H4 (cell line): ENCODE measurements at regions not wholly inside any gene's neighbourhood (a gene's known extent, or its start where the extent isn't known, plus 50 kb on each side); places are given as distances from the start of the nearest gene placed in this dataset.

Experiments used
- DNase-seq: peaks from one replicate; pipeline ENCODE4 v3.0.0-alpha.2; 2015; ENCODE audit warnings: low spot score

DNA sequence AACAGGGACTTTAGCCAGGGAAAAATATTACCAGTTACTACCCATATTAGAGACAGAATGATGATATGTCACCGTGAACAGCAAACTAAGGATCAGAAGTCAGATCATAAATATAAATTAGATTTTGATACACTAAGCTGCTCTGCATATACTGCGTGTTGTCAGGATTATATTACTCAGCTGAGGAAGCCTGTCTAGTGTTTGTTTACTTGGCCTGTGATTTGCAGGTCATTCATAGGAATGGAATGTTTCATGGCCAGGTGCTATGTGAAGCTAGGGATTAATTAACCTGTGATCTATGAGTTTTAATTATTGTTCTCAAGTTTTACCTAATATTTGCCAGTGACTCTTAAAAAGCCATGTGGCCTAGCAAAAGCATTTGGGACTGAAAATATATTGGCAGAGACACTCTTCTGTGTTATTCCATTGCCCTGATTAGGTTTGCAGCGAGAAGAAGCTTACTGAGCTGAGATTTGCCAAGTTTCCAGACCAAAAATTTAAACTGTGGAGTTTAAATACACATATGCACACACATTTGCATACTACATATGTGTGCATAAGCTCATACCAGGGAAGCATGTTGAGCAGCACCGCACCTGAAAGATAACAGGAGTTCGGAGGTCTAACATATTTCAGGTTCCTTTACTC, 496.3 kb upstream of the GRIA1 start:
- DNase-seq = no peak

DNA sequence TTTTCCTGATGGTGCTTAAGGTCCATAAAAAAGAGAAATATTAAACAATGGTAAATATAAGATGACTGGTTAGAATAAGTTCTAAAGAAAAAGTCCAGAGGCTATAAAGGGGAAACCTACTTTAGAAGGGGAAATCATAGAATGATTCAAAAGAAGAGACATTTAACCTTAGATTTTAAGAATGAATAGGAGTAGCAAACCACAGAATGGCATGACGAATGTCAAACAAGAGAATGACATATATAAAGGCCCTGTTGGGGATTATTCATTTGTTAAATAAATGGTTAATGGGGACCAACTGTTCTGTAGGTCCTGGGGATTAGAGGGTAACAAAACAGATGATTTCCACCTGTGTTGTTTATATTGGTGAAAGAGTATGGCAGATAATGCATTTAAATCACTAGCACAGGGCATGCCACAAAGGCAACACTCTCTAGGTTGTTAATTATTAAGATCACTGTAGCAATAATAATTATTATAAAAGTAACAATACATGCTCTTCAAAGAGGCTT, 495.2 kb upstream of the GRIA1 start:
- no peak for DNase-seq

DNA sequence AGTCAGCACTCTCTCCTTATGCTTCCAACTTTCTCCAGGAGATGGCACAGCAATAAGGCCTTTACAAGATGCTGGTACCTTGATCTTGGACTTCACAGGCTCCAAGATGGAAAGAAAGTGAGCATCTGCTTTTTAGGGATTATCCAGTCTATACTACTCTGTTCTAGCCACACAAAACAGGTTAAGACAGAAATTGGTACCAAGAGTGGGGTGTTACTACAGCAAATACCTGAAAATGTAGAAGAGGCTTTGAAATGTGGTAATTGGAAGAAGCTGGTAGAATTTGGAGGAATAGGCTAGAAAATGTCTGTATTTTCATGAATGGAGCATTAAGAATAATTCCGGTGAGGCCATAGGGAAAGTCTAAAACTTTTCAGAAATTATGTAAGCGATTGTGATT, 484.8 kb upstream of the GRIA1 start:
- DNase-seq = no peak

GRCh38 chr5:153006681-153007080, 483.8 kb upstream of the GRIA1 start:
- DNase-seq = no peak

GRCh38 chr5:153014194-153014593, 476.3 kb upstream of the GRIA1 start:
- no peak for DNase-seq

DNA sequence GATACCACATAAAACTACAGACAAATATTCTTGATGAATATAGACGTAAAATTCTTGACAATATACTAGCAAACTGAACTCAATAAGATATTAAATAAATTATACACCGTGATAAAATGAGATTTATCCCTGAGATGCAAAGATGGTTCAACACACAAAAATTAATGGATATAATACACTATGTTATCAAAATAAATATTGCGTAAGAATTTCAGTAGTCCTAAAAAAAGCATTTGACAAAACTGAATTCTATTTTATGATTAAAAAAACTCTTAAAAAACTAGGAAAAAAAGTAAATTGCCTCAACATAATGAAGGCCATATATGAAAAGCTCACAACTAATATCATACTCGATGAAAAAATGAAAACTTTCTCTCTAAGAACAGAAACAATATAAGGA, 472.3 kb upstream of the GRIA1 start:
- no peak for DNase-seq

GRCh38 chr5:153030755-153031725, 459.4 kb upstream of the GRIA1 start:
- no peak for DNase-seq

- no peak for DNase-seq
These were observed 451.0 kb upstream of the GRIA1 start for GRCh38 chr5:153039501-153039900.

- DNase-seq = no peak
These were observed 446.6 kb upstream of the GRIA1 start for GRCh38 chr5:153043886-153044285.

DNA sequence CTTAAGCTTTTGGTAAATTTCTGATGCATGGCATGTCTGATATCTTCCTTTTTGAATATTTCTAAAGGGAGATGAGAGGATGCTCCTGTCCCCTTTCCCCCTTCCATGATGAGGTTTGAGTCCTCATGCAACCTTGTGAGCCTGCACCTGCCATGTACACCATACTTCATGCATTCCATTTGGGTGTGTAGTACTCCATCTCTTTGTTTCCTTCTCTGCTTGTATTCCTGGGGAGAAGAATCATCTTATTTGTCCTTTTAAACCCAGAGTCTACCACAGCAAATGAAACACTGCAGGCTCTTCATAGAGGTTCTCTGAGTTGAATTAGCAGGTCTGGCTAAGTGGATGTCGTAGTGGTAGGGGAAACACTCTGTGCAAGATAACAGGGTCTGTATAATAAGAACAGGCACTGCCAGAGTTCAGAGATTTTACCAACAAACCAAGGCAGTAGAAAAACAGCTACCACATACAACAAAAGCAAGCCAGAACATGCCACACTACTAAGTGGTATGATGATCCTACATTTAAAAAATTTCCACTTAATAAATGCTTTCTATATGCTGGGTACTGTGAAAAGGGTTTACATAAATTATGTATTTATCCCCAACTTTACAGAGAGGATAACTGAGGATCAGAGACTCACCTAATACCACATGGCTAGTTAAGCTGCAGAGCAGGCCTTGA, 439.8 kb upstream of the GRIA1 start:
- no peak for DNase-seq

DNA sequence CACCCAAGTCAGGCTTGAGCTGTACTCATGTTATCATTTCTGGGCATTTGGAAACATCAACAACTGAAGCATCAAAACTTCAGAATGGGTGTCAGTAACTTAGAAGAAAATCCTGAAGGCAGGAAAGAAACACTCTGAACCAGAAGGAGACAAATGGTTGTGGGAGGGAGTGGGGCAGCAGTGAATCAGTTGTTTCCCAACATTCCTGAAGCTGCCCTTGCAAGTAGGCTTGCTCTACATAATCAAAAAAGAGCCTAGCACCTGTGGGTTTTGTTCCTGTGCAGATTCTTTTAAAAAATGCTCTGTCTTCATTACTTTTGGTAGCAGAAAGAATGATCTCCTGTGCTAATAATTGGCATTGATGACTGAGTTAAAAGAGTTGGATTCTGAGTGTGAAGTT, 424.2 kb upstream of the GRIA1 start:
- DNase-seq = no peak

DNA sequence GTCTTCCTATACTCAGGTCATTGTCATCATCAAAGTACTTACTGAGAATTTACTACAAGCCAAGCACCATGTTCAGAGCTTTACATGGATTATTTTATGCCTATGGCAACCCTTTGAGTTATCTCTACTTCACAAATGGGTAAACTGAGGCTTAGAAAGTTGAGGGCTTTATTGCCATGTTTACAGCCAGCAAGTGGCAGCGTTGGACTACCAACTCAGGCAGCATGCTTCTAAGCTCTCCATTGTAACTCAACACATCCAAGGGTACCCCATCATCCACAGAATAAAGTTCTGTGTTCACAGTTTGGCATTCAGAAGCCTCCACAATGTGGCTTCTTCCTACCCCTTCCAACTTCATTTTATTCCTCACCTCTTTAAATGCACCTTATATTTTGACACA, 422.6 kb upstream of the GRIA1 start:
- DNase-seq = no peak

GRCh38 chr5:153079396-153079795, 411.1 kb upstream of the GRIA1 start:
- no peak for DNase-seq

- no peak for DNase-seq
These were observed 409.5 kb upstream of the GRIA1 start for GRCh38 chr5:153080940-153081339.

DNA sequence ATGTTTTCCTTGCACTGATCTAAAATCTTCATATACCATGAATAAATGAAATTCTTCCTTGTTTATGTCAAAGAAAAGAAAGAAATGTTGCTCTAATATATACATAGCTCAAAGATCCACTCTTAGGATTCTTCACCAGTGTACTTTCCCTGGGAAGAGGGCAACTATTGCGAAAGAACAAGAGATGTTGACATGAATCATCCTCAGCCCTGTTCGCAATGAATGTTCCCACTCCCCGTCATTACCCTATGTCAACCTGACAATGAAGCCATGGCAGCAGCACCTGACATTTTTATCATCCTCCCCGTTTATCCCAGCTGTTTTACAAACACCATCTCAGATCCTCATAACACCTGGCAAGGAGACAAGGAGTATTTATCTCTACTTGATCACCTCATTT, 409.1 kb upstream of the GRIA1 start:
- DNase-seq = no peak

DNA sequence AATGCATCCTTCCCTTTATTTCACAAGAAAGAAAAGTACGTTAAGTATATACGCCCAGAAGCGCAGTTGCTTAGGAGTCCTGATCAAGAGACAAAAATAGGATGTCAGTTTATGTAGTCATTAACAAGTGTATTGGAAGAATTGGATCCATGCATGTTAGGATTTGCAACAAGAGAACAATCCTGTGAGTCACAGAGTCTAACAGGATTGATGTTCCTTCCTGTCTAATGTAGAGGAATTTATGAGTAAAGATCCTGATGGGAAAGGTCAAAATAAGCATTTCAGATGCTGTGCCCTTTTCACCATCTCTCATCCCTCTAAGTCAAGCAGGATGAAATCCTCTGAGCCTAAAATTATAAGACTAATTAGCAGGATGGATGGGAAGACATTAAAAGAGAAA, 406.0 kb upstream of the GRIA1 start:
- no peak for DNase-seq

DNA sequence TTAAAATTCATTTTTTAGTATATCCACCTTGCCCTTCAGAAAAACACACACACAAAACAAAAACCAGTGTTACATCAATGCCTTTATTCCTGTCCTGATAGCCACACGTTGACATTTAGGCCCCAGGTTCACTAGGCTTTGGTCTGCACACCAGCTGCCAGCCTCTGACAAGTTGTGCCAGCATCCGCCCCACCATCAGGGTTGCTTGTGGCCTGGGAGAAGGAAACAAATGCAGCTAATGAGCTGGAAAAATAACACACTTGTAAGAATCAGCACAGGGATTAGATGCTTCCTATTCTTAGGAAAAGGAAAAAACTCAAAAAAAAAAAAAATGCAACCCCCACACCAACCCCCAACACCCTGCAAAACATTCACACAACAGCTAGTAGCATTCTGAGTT, 404.0 kb upstream of the GRIA1 start:
- no peak for DNase-seq

- DNase-seq = no peak
These were observed 401.9 kb upstream of the GRIA1 start for GRCh38 chr5:153088538-153088937.

- no peak for DNase-seq
These were observed 396.1 kb upstream of the GRIA1 start for GRCh38 chr5:153094333-153094732.

DNA sequence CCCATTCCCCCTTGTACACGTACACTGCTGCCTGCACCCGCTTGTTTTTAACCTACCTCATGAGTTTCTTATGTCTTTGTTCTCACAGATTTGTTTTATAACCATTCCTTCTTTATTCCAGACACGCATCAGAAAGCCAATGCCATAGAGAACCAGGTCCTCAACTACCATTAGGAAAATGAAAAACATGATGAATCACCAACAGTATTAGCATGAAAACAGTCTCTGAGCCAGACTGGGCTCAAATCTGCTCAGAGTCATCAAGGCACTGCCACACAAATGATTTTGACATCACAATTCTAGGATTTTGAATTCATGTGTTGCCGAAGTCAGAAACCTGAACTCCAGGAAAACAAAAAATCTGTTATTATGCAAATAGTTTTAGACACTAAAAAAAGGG, 394.1 kb upstream of the GRIA1 start:
- no peak for DNase-seq

DNA sequence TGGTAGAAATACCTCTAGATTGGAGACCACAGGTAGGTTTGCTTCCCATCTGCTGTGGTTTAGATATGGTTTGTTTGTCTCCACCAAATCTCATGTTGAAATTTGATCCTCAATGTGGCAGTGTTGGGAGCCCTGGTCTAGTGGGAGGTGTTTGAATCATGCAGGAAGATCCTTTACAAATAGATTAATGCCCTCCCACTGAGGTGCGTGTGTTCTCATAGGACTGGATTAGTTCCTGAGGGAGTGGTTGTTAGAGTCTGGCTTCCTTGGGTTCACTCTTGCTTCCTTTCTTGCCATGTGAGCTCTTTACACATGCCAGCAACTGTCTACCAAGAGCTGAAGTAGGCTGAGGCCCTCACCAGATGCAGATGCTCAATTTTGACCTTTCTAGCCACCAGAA, 391.1 kb upstream of the GRIA1 start:
- DNase-seq = no peak
